WTC11 (cell line): ENCODE measurements at regions not wholly inside any gene's neighbourhood (a gene's known extent, or its start where the extent isn't known, plus 50 kb on each side); places are given as distances from the start of the nearest gene placed in this dataset.

ENCODE experiments used
- ATAC-seq: fragments of 200-7000 bp; cut with Tn5 transposase; 2 replicates; pipeline ENCODE4 v1.10.0; 2021; ENCODE audit warnings: mild to moderate bottlenecking, moderate library complexity
- CTCF ChIA-PET: fragments of 300-600 bp; sonication (Branson Sonifier 250); formaldehyde crosslinking; loops from one replicate; lab custom pipeline; 2021; ENCODE audit warnings: antibody characterized with exemption; lab: Charles Lee
- POLR2A ChIA-PET: fragments of 350-600 bp; sonication (Branson Sonifier 250); formaldehyde crosslinking; loops from one replicate; lab custom pipeline; 2021; ENCODE audit warnings: antibody characterized with exemption; lab: Charles Lee
- DNase-seq: peaks from one replicate; pipeline ENCODE4 v3.0.0; 2021; ENCODE audit warnings: low spot score
- H3K27ac Mint-ChIP-seq: 2 replicates; pipeline ENCODE4 v1.8.0; 2021; ENCODE audit warnings: mixed read lengths
- H3K27me3 Mint-ChIP-seq: 2 replicates; pipeline ENCODE4 v1.8.0; 2021; ENCODE audit warnings: low read depth, mild to moderate bottlenecking, moderate library complexity, mixed read lengths
- H3K36me3 Mint-ChIP-seq: 2 replicates; pipeline ENCODE4 v1.8.0; 2021; ENCODE audit warnings: mixed read lengths
- H3K4me1 Mint-ChIP-seq: 2 replicates; pipeline ENCODE4 v1.8.0; 2022; ENCODE audit warnings: mixed read lengths
- H3K4me3 Mint-ChIP-seq: 2 replicates; pipeline ENCODE4 v1.8.0; 2021; ENCODE audit warnings: mild to moderate bottlenecking, moderate library complexity, mixed read lengths
- H3K9me3 Mint-ChIP-seq: 2 replicates; pipeline ENCODE4 v1.8.0; 2021; ENCODE audit warnings: mixed read lengths
- E2F5 ChIP-seq: sonication (generic); formaldehyde crosslinking; IDR thresholded peaks from 2 replicates; pipeline ENCODE4 v1.8.1; 2022; ENCODE audit warnings: mild to moderate bottlenecking, moderate library complexity, missing genetic modification reagents
- ELF4 ChIP-seq: sonication (generic); formaldehyde crosslinking; IDR thresholded peaks from 2 replicates; pipeline ENCODE4 v1.8.1; 2022; ENCODE audit warnings: low read depth, mild to moderate bottlenecking, moderate library complexity, missing genetic modification reagents
- ESRRA ChIP-seq: sonication (generic); formaldehyde crosslinking; IDR thresholded peaks from 2 replicates; pipeline ENCODE4 v1.8.1; 2022; ENCODE audit warnings: mild to moderate bottlenecking, missing genetic modification reagents, borderline replicate concordance
- FOXP1 ChIP-seq: sonication (generic); formaldehyde crosslinking; IDR thresholded peaks from 2 replicates; pipeline ENCODE4 v1.8.0; 2022; ENCODE audit warnings: missing genetic modification reagents, mild to moderate bottlenecking, moderate library complexity, borderline replicate concordance
- GTF2I ChIP-seq: fragments of 250-450 bp; sonication (Bioruptor Pico); conservative IDR thresholded peaks from 2 replicates; pipeline ENCODE4 v1.4.0; 2021; ENCODE audit warnings: mild to moderate bottlenecking
- IRF2 ChIP-seq: sonication (generic); formaldehyde crosslinking; IDR thresholded peaks from 2 replicates; pipeline ENCODE4 v1.8.0; 2022; ENCODE audit warnings: low read depth, missing genetic modification reagents, borderline replicate concordance
- JAZF1 ChIP-seq: fragments of 250-450 bp; sonication (Bioruptor Pico); IDR thresholded peaks from 2 replicates; pipeline ENCODE4 v1.9.0; 2021; ENCODE audit warnings: moderate library complexity, mild to moderate bottlenecking, inconsistent platforms
- OVOL2 ChIP-seq: fragments of 250-450 bp; sonication (Bioruptor Pico); IDR thresholded peaks from 2 replicates; pipeline ENCODE4 v1.9.0; 2021; ENCODE audit warnings: mild to moderate bottlenecking, borderline replicate concordance
- ZNF317 ChIP-seq: sonication (generic); formaldehyde crosslinking; IDR thresholded peaks from 2 replicates; pipeline ENCODE4 v1.8.1; 2023; ENCODE audit warnings: low read depth, mild to moderate bottlenecking, moderate library complexity, missing genetic modification reagents, borderline replicate concordance
- ZNF425 ChIP-seq: fragments of 250-450 bp; sonication (Bioruptor Pico); conservative IDR thresholded peaks from 2 replicates; pipeline ENCODE4 v1.9.0; 2021; ENCODE audit warnings: mild to moderate bottlenecking
- TF ChIP-seq, protein P1 (sequence below): sonication (generic); formaldehyde crosslinking; IDR thresholded peaks from 2 replicates; pipeline ENCODE4 v1.8.1; 2023; ENCODE audit warnings: mild to moderate bottlenecking, missing genetic modification reagents
- TF ChIP-seq, protein P2 (sequence below): sonication (generic); formaldehyde crosslinking; IDR thresholded peaks from 2 replicates; pipeline ENCODE4 v1.8.1; 2023; ENCODE audit warnings: mild to moderate bottlenecking, missing genetic modification reagents
- TF ChIP-seq, protein P3 (sequence below): fragments of 250-450 bp; sonication (Bioruptor Pico); IDR thresholded peaks from 2 replicates; pipeline ENCODE4 v2.1.2; 2022; ENCODE audit warnings: mild to moderate bottlenecking, moderate library complexity
- TF ChIP-seq, protein P4 (sequence below): sonication (generic); formaldehyde crosslinking; IDR thresholded peaks from 2 replicates; pipeline ENCODE4 v1.8.0; 2022; ENCODE audit warnings: missing genetic modification reagents
- TF ChIP-seq, protein P5 (sequence below): sonication (generic); formaldehyde crosslinking; IDR thresholded peaks from 2 replicates; pipeline ENCODE4 v1.8.1; 2022; ENCODE audit warnings: missing genetic modification reagents, borderline replicate concordance
- TF ChIP-seq, protein P6 (sequence below): sonication (generic); formaldehyde crosslinking; IDR thresholded peaks from 2 replicates; pipeline ENCODE4 v1.8.1; 2023; ENCODE audit warnings: mild to moderate bottlenecking, missing genetic modification reagents, moderate library complexity
- TF ChIP-seq, protein P7 (sequence below): sonication (generic); formaldehyde crosslinking; IDR thresholded peaks from 2 replicates; pipeline ENCODE4 v1.8.0; 2023; ENCODE audit warnings: mild to moderate bottlenecking, missing genetic modification reagents
- TF ChIP-seq, protein P8 (sequence below): sonication (generic); formaldehyde crosslinking; conservative IDR thresholded peaks from 2 replicates; pipeline ENCODE4 v1.8.1; 2022; ENCODE audit warnings: mild to moderate bottlenecking, missing genetic modification reagents

DNA sequence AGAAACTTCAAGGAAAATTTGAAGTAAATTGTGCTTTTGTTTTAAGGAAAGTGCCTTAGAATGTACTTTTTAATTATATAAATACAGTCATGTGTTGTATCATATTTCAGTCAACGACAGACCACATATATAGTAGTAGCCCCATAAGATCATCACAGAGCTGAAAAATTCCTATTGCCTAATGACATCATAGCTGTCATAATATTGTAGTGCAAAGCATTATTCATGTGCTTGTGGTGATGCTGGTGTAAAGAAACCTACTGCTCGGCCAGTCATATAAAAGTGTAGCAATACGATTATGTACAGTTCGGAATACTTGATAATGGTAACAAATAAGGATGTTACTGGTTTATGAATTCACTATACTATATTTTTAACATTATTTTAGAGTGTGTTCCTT lies 198.9 kb upstream of the SLC16A7 start:
- ChIA-PET CTCF (interaction anchor here (1.0 to 1.3 kb wide), 2 partner anchors 11 to 52 kb away, joined by 3 to 4 read pairs; no protein-coding TSS in a partner anchor), POLR2A (no interaction called here)
- H3K4me3 Mint-ChIP-seq: no peak overlapping the region
- no peak for DNase-seq
- H3K4me1 Mint-ChIP-seq: no peaks in the 10 kb centered on the region
- TF ChIP-seq, protein P1, sequence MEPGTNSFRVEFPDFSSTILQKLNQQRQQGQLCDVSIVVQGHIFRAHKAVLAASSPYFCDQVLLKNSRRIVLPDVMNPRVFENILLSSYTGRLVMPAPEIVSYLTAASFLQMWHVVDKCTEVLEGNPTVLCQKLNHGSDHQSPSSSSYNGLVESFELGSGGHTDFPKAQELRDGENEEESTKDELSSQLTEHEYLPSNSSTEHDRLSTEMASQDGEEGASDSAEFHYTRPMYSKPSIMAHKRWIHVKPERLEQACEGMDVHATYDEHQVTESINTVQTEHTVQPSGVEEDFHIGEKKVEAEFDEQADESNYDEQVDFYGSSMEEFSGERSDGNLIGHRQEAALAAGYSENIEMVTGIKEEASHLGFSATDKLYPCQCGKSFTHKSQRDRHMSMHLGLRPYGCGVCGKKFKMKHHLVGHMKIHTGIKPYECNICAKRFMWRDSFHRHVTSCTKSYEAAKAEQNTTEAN (CRISPR knock-in tag): no peak
- TF ChIP-seq, protein P2, sequence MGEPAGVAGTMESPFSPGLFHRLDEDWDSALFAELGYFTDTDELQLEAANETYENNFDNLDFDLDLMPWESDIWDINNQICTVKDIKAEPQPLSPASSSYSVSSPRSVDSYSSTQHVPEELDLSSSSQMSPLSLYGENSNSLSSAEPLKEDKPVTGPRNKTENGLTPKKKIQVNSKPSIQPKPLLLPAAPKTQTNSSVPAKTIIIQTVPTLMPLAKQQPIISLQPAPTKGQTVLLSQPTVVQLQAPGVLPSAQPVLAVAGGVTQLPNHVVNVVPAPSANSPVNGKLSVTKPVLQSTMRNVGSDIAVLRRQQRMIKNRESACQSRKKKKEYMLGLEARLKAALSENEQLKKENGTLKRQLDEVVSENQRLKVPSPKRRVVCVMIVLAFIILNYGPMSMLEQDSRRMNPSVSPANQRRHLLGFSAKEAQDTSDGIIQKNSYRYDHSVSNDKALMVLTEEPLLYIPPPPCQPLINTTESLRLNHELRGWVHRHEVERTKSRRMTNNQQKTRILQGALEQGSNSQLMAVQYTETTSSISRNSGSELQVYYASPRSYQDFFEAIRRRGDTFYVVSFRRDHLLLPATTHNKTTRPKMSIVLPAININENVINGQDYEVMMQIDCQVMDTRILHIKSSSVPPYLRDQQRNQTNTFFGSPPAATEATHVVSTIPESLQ: no peak
- no peak for TF ChIP-seq FOXP1 (CRISPR knock-in tag)
- no peak for TF ChIP-seq IRF2 (CRISPR knock-in tag)
- TF ChIP-seq, protein P3, sequence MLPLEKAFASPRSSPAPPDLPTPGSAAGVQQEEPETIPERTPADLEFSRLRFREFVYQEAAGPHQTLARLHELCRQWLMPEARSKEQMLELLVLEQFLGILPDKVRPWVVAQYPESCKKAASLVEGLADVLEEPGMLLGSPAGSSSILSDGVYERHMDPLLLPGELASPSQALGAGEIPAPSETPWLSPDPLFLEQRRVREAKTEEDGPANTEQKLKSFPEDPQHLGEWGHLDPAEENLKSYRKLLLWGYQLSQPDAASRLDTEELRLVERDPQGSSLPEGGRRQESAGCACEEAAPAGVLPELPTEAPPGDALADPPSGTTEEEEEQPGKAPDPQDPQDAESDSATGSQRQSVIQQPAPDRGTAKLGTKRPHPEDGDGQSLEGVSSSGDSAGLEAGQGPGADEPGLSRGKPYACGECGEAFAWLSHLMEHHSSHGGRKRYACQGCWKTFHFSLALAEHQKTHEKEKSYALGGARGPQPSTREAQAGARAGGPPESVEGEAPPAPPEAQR (CRISPR knock-in tag): no peak
- TF ChIP-seq, protein P4, sequence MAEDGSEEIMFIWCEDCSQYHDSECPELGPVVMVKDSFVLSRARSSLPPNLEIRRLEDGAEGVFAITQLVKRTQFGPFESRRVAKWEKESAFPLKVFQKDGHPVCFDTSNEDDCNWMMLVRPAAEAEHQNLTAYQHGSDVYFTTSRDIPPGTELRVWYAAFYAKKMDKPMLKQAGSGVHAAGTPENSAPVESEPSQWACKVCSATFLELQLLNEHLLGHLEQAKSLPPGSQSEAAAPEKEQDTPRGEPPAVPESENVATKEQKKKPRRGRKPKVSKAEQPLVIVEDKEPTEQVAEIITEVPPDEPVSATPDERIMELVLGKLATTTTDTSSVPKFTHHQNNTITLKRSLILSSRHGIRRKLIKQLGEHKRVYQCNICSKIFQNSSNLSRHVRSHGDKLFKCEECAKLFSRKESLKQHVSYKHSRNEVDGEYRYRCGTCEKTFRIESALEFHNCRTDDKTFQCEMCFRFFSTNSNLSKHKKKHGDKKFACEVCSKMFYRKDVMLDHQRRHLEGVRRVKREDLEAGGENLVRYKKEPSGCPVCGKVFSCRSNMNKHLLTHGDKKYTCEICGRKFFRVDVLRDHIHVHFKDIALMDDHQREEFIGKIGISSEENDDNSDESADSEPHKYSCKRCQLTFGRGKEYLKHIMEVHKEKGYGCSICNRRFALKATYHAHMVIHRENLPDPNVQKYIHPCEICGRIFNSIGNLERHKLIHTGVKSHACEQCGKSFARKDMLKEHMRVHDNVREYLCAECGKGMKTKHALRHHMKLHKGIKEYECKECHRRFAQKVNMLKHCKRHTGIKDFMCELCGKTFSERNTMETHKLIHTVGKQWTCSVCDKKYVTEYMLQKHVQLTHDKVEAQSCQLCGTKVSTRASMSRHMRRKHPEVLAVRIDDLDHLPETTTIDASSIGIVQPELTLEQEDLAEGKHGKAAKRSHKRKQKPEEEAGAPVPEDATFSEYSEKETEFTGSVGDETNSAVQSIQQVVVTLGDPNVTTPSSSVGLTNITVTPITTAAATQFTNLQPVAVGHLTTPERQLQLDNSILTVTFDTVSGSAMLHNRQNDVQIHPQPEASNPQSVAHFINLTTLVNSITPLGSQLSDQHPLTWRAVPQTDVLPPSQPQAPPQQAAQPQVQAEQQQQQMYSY: no peak
- TF ChIP-seq, protein P5, sequence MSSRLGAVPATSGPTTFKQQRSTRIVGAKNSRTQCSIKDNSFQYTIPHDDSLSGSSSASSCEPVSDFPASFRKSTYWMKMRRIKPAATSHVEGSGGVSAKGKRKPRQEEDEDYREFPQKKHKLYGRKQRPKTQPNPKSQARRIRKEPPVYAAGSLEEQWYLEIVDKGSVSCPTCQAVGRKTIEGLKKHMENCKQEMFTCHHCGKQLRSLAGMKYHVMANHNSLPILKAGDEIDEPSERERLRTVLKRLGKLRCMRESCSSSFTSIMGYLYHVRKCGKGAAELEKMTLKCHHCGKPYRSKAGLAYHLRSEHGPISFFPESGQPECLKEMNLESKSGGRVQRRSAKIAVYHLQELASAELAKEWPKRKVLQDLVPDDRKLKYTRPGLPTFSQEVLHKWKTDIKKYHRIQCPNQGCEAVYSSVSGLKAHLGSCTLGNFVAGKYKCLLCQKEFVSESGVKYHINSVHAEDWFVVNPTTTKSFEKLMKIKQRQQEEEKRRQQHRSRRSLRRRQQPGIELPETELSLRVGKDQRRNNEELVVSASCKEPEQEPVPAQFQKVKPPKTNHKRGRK (CRISPR knock-in tag): no peak
- TF ChIP-seq JAZF1 (CRISPR knock-in tag): no peak
- no peak for TF ChIP-seq ESRRA (CRISPR knock-in tag)
- TF ChIP-seq ZNF425 (CRISPR knock-in tag): no peak
- TF ChIP-seq OVOL2 (CRISPR knock-in tag): no peak
- TF ChIP-seq, protein P6, sequence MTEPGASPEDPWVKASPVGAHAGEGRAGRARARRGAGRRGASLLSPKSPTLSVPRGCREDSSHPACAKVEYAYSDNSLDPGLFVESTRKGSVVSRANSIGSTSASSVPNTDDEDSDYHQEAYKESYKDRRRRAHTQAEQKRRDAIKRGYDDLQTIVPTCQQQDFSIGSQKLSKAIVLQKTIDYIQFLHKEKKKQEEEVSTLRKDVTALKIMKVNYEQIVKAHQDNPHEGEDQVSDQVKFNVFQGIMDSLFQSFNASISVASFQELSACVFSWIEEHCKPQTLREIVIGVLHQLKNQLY: no peak
- no peak for TF ChIP-seq GTF2I
- no peak for TF ChIP-seq ZNF317 (CRISPR knock-in tag)
- TF ChIP-seq ELF4: no peak
- no peak for TF ChIP-seq E2F5 (CRISPR knock-in tag)
- TF ChIP-seq, protein P7, sequence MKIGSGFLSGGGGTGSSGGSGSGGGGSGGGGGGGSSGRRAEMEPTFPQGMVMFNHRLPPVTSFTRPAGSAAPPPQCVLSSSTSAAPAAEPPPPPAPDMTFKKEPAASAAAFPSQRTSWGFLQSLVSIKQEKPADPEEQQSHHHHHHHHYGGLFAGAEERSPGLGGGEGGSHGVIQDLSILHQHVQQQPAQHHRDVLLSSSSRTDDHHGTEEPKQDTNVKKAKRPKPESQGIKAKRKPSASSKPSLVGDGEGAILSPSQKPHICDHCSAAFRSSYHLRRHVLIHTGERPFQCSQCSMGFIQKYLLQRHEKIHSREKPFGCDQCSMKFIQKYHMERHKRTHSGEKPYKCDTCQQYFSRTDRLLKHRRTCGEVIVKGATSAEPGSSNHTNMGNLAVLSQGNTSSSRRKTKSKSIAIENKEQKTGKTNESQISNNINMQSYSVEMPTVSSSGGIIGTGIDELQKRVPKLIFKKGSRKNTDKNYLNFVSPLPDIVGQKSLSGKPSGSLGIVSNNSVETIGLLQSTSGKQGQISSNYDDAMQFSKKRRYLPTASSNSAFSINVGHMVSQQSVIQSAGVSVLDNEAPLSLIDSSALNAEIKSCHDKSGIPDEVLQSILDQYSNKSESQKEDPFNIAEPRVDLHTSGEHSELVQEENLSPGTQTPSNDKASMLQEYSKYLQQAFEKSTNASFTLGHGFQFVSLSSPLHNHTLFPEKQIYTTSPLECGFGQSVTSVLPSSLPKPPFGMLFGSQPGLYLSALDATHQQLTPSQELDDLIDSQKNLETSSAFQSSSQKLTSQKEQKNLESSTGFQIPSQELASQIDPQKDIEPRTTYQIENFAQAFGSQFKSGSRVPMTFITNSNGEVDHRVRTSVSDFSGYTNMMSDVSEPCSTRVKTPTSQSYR (CRISPR knock-in tag): no peak
- TF ChIP-seq, protein P8, sequence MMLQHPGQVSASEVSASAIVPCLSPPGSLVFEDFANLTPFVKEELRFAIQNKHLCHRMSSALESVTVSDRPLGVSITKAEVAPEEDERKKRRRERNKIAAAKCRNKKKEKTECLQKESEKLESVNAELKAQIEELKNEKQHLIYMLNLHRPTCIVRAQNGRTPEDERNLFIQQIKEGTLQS: no peak
- ATAC-seq: no peak
- H3K9me3 Mint-ChIP-seq: peaks cover 26% of the 10 kb centered on the region
- H3K27me3 Mint-ChIP-seq: no peaks in the 10 kb centered on the region
- H3K27ac Mint-ChIP-seq: no peak overlapping the region
- peaks cover 11% of the 10 kb centered on the region for H3K36me3 Mint-ChIP-seq
